Superior temporal gyrus (tissue), 1 donor: ENCODE measurements at regions not wholly inside any gene's neighbourhood (a gene's known extent, or its start where the extent isn't known, plus 50 kb on each side); places are given as distances from the start of the nearest gene placed in this dataset.
"Not testable (repeated sequence)": the region's sequence is repeated elsewhere in the genome, so short reads cannot be mapped to it uniquely, and the experiment has no call there.

Source experiments
- DNase-seq: peaks from one replicate; pipeline ENCODE4 v3.0.0-alpha.2; 2016; ENCODE audit errors: extremely low spot score

GRCh38 chr22:22977479-22978200, 90.0 kb downstream of the IGLL5 start:
- no peak for DNase-seq

- DNase-seq: no peak
These were observed 91.0 kb downstream of the IGLL5 start for GRCh38 chr22:22978637-22979036.

- no peak for DNase-seq
These were observed 91.1 kb upstream of the GNAZ start for GRCh38 chr22:22979121-22979724.

- no peak for DNase-seq
These were observed 90.4 kb upstream of the GNAZ start for GRCh38 chr22:22979954-22980353.

GRCh38 chr22:22981670-22982571, 88.4 kb upstream of the GNAZ start:
- no peak for DNase-seq

GRCh38 chr22:22982616-22983015, 87.7 kb upstream of the GNAZ start:
- no peak for DNase-seq

- no peak for DNase-seq
These were observed 87.2 kb upstream of the GNAZ start for GRCh38 chr22:22983123-22983522.

GRCh38 chr22:22983816-22984215, 86.5 kb upstream of the GNAZ start:
- DNase-seq: no peak

GRCh38 chr22:22984967-22985366, 85.4 kb upstream of the GNAZ start:
- DNase-seq: no peak

- no peak for DNase-seq
These were observed 84.3 kb upstream of the GNAZ start for GRCh38 chr22:22986008-22986407.

GRCh38 chr22:22986640-22987039, 83.7 kb upstream of the GNAZ start:
- DNase-seq: no peak

GRCh38 chr22:22988150-22988549, 82.2 kb upstream of the GNAZ start:
- no peak for DNase-seq

GRCh38 chr22:22988785-22989184, 81.5 kb upstream of the GNAZ start:
- no peak for DNase-seq

- DNase-seq: no peak
These were observed 80.5 kb upstream of the GNAZ start for GRCh38 chr22:22989856-22990255.

GRCh38 chr22:22990711-22991505, 79.4 kb upstream of the GNAZ start:
- DNase-seq: not testable (repeated sequence)

GRCh38 chr22:22992474-22992873, 77.8 kb upstream of the GNAZ start:
- DNase-seq: no peak

- no peak for DNase-seq
These were observed 77.1 kb upstream of the GNAZ start for GRCh38 chr22:22993184-22993583.

GRCh38 chr22:22995166-22995565, 75.2 kb upstream of the GNAZ start:
- DNase-seq: no peak

GRCh38 chr22:22996511-22997261, 73.6 kb upstream of the GNAZ start:
- DNase-seq: no peak

- DNase-seq: no peak
These were observed 72.9 kb upstream of the GNAZ start for GRCh38 chr22:22997262-22997898.

GRCh38 chr22:22997988-22998387, 72.3 kb upstream of the GNAZ start:
- no peak for DNase-seq
